B cell (primary cell): ENCODE measurements at regions not wholly inside any gene's neighbourhood (a gene's known extent, or its start where the extent isn't known, plus 50 kb on each side); places are given as distances from the start of the nearest gene placed in this dataset.

ENCODE experiments used
- ATAC-seq: fragments of 200-7000 bp; cut with Tn5 transposase; one replicate; pipeline ENCODE4 v1.10.0; 2021; ENCODE audit warnings: low read depth, mild to moderate bottlenecking, moderate number of reproducible peaks, moderate library complexity
- CTCF ChIA-PET: fragments of 350-600 bp; sonication (Branson Sonifier 250); formaldehyde crosslinking; loops from one replicate; lab custom pipeline; 2021; ENCODE audit warnings: antibody characterized with exemption, inconsistent platforms; lab: Charles Lee
- POLR2A ChIA-PET: fragments of 350-600 bp; sonication (Branson Sonifier 250); formaldehyde crosslinking; loops from one replicate; lab custom pipeline; 2021; ENCODE audit warnings: antibody characterized with exemption; lab: Charles Lee
- DNase-seq: peaks from one replicate; pipeline ENCODE4 v3.0.0; 2013
- H2AFZ ChIP-seq: 2 replicates; pipeline ENCODE4 v1.6.1; 2012; ENCODE audit warnings: mild to moderate bottlenecking, low read depth, low read length; ENCODE audit not compliant: insufficient read depth, poor library complexity, severe bottlenecking
- H3K27ac ChIP-seq, 2 donors: 1 replicate in 1 of 2; 2 replicates in 1 of 2; pipeline ENCODE4 v1.5.1; 2012 to 2013; ENCODE audit warnings: low read length in 2 of 2, mild to moderate bottlenecking in 2 of 2, moderate library complexity in 1 of 2
- H3K27me3 ChIP-seq, 4 experiments: fragments of 200-600 bp in 1 of 4; sonication (generic) in 1 of 4; replicated peaks in 1 of 4; 1 replicate in 2 of 4; 2 replicates in 2 of 4; pipeline versions ENCODE4 v1.6.1 to v1.7.0; 2013 to 2016; ENCODE audit warnings: low read length in 3 of 4, mild to moderate bottlenecking in 2 of 4, mixed read lengths in 1 of 4, moderate library complexity in 1 of 4; ENCODE audit not compliant: insufficient read depth in 4 of 4, control insufficient read depth in 3 of 4; ENCODE audit errors: control extremely low read depth in 1 of 4
- H3K36me3 ChIP-seq, 2 experiments: replicated peaks in 1 of 2; 1 replicate in 1 of 2; 2 replicates in 1 of 2; pipeline versions ENCODE4 v1.6.1 to v1.7.1; 2013; ENCODE audit warnings: low read length in 1 of 2; ENCODE audit not compliant: insufficient read depth in 2 of 2, control insufficient read depth in 1 of 2; ENCODE audit errors: control extremely low read depth in 1 of 2, extremely low read depth in 1 of 2
- H3K4me1 ChIP-seq, 2 donors: fragments of 200-600 bp in 1 of 2; sonication (generic) in 1 of 2; 1 replicate in 1 of 2; 2 replicates in 1 of 2; pipeline versions ENCODE4 v1.5.1 to v1.6.1; 2013 to 2017; ENCODE audit warnings: low read length in 2 of 2; ENCODE audit not compliant: control insufficient read depth in 2 of 2, insufficient read depth in 2 of 2
- H3K4me2 ChIP-seq: replicated peaks from 2 replicates; pipeline ENCODE3; 2012; ENCODE audit warnings: mild to moderate bottlenecking, low read depth, low read length; ENCODE audit not compliant: poor library complexity, severe bottlenecking
- H3K4me3 ChIP-seq, 5 experiments: fragments of 200-600 bp in 1 of 5; sonication (generic) in 1 of 5; 1 replicate in 3 of 5; 2 replicates in 2 of 5; pipeline versions ENCODE4 v1.5.1 to v1.7.0; 2011 to 2016; ENCODE audit warnings: low read length in 4 of 5, mild to moderate bottlenecking in 4 of 5, low read depth in 2 of 5, control low read depth in 1 of 5, moderate library complexity in 1 of 5; ENCODE audit not compliant: insufficient read depth in 1 of 5; ENCODE audit errors: control extremely low read depth in 1 of 5, extremely low read depth in 1 of 5
- H3K79me2 ChIP-seq: fragments of 200-600 bp; sonication (generic); one replicate; pipeline ENCODE4 v1.6.0; 2016; ENCODE audit warnings: low read length; ENCODE audit not compliant: control insufficient read depth, insufficient read depth
- H3K9ac ChIP-seq: fragments of 200-600 bp; sonication (generic); 2 replicates; pipeline ENCODE4 v1.6.1; 2017; ENCODE audit warnings: mild to moderate bottlenecking, low read length, moderate library complexity
- H3K9me3 ChIP-seq, 3 donors: one replicate each; pipeline versions ENCODE4 v1.6.1 to v1.7.1; 2013; ENCODE audit warnings: low read length in 2 of 3; ENCODE audit not compliant: control insufficient read depth in 2 of 3, insufficient read depth in 1 of 3; ENCODE audit errors: control extremely low read depth in 1 of 3
- H4K20me1 ChIP-seq: 2 replicates; pipeline ENCODE4 v1.6.0; 2012; ENCODE audit warnings: mild to moderate bottlenecking, low read length; ENCODE audit not compliant: insufficient read depth, control insufficient read depth, poor library complexity, severe bottlenecking
- H3K27ac Mint-ChIP-seq: one replicate; pipeline ENCODE4 v1.8.0; 2021; ENCODE audit warnings: mixed read lengths
- H3K27me3 Mint-ChIP-seq: one replicate; pipeline ENCODE4 v1.8.0; 2021; ENCODE audit warnings: mixed read lengths
- H3K4me1 Mint-ChIP-seq: one replicate; pipeline ENCODE4 v1.8.0; 2021; ENCODE audit warnings: mixed read lengths
- H3K4me3 Mint-ChIP-seq: one replicate; pipeline ENCODE4 v1.8.0; 2021; ENCODE audit warnings: mixed read lengths
- H3K9me3 Mint-ChIP-seq: one replicate; pipeline ENCODE4 v1.8.0; 2022; ENCODE audit warnings: mixed read lengths; ENCODE audit not compliant: insufficient read depth
- CTCF ChIP-seq: fragments of 200-600 bp; IDR thresholded peaks from one replicate; pipeline ENCODE4 v1.8.0; 2022; ENCODE audit warnings: antibody characterized with exemption, mild to moderate bottlenecking
- EZH2 ChIP-seq: IDR thresholded peaks from 2 replicates; pipeline ENCODE4 v1.6.1; 2012; ENCODE audit warnings: borderline replicate concordance, low read depth, mild to moderate bottlenecking, moderate library complexity, low read length; ENCODE audit not compliant: insufficient read depth, poor library complexity, severe bottlenecking
- WGBS: methylation state at CpG from one replicate; pipeline ENCODE4 v1.1.5; 2013; ENCODE audit warnings: missing lambda C conversion rate; ENCODE audit not compliant: insufficient coverage; 5-methylcytosine and 5-hydroxymethylcytosine counted together
- intact Hi-C: fragments of 100-400 bp; cut with micrococcal nuclease; formaldehyde crosslinking; loops from one replicate; pipeline ENCODE4 v1.10.0; 2022

GRCh38 chr6:40654828-40655227 lies 67.7 kb upstream of the LRFN2 start:
- 100% methylated on average over 1 of the region's 1 CpG for WGBS
- Mint-ChIP-seq H3K4me1 (no peaks in the 10 kb centered on the region), H3K27ac (no peak overlapping the region), H3K9me3 (no peaks in the 10 kb centered on the region), H3K4me3 (no peak overlapping the region), H3K27me3 (peaks cover 3% of the 10 kb centered on the region)
- Histone ChIP-seq H2AFZ (no peak overlapping the region), H3K4me1 (no peaks in the 10 kb centered on the region), H3K27me3 (no peaks in the 10 kb centered on the region), H3K27ac (no peak overlapping the region), H3K36me3 (no peaks in the 10 kb centered on the region), H3K9ac (no peak overlapping the region), H3K79me2 (no peaks in the 10 kb centered on the region), H3K4me2 (no peak overlapping the region), H3K9me3 (no peaks in the 10 kb centered on the region), H4K20me1 (no peaks in the 10 kb centered on the region), H3K4me3 (no peak overlapping the region)
- TF ChIP-seq EZH2 (no peak), CTCF (no peak)
- CTCF ChIA-PET = no interaction called here
- DNase-seq (no peak), ATAC-seq (no peak)
- intact Hi-C loops = no loop called here
- POLR2A ChIA-PET = no interaction called here

- WGBS = 88% methylated on average over 5 of the region's 6 CpGs
- Mint-ChIP-seq H3K27me3 (peaks cover 35% of the 10 kb centered on the region), H3K9me3 (no peaks in the 10 kb centered on the region), H3K4me3 (no peak overlapping the region), H3K4me1 (no peaks in the 10 kb centered on the region), H3K27ac (no peak overlapping the region)
- POLR2A ChIA-PET = no interaction called here
- no peaks in the 10 kb centered on the region for H4K20me1 ChIP-seq
- no peaks in the 10 kb centered on the region for H3K9me3 ChIP-seq
- no peaks in the 10 kb centered on the region for H3K36me3 ChIP-seq
- DNase-seq = no peak
- no peak for ATAC-seq
- H3K79me2 ChIP-seq = no peaks in the 10 kb centered on the region
- TF ChIP-seq EZH2 (no peak), CTCF (no peak)
- no peaks in the 10 kb centered on the region for H3K27me3 ChIP-seq
- CTCF ChIA-PET = no interaction called here
- no peak overlapping the region for H2AFZ ChIP-seq
- H3K4me3 ChIP-seq = no peak overlapping the region
- no peak overlapping the region for H3K27ac ChIP-seq
- intact Hi-C loops = no loop called here
- H3K4me2 ChIP-seq = no peak overlapping the region
- H3K4me1 ChIP-seq = no peaks in the 10 kb centered on the region
- no peak overlapping the region for H3K9ac ChIP-seq
These were observed 57.9 kb upstream of the LRFN2 start for GRCh38 chr6:40645043-40645442.
